CD4-positive, alpha-beta T cell (primary cell): ENCODE measurements at regions not wholly inside any gene's neighbourhood (a gene's known extent, or its start where the extent isn't known, plus 50 kb on each side); places are given as distances from the start of the nearest gene placed in this dataset.

Source experiments
- ATAC-seq: fragments of 200-7000 bp; cut with Tn5 transposase; one replicate; pipeline ENCODE4 v1.10.0; 2022; ENCODE audit warnings: mild to moderate bottlenecking; ENCODE audit not compliant: poor library complexity
- CTCF ChIA-PET: fragments of 350-600 bp; sonication (Branson Sonifier 250); formaldehyde crosslinking; loops from one replicate; lab custom pipeline; 2021; ENCODE audit warnings: antibody characterized with exemption, inconsistent platforms; lab: Charles Lee
- POLR2A ChIA-PET: fragments of 350-600 bp; sonication (Branson Sonifier 250); formaldehyde crosslinking; loops from one replicate; lab custom pipeline; 2021; ENCODE audit warnings: antibody characterized with exemption, inconsistent platforms; lab: Charles Lee
- DNase-seq, 14 experiments: peaks; one replicate each; pipeline ENCODE4 v3.0.0-alpha.2; 2013 to 2020; ENCODE audit warnings: mixed read lengths in 2 of 14
- H3K27ac ChIP-seq, 2 donors: one replicate each; pipeline versions ENCODE4 v1.5.1 to v1.7.0; 2013; ENCODE audit warnings: low read length in 2 of 2, low read depth in 1 of 2, mild to moderate bottlenecking in 1 of 2
- H3K27me3 ChIP-seq, 2 experiments: 1 replicate in 1 of 2; 2 replicates in 1 of 2; pipeline versions ENCODE4 v1.6.1 to v1.7.0; 2013; ENCODE audit warnings: low read length in 2 of 2, control low read depth in 1 of 2, mild to moderate bottlenecking in 1 of 2, moderate library complexity in 1 of 2; ENCODE audit not compliant: insufficient read depth in 2 of 2, control insufficient read depth in 1 of 2
- H3K36me3 ChIP-seq: one replicate; pipeline ENCODE4 v1.6.1; 2013; ENCODE audit warnings: low read length, control low read depth; ENCODE audit not compliant: insufficient read depth
- H3K4me1 ChIP-seq: one replicate; pipeline ENCODE4 v1.6.1; 2013; ENCODE audit warnings: low read length, control low read depth; ENCODE audit not compliant: insufficient read depth
- H3K4me3 ChIP-seq: one replicate; pipeline ENCODE4 v1.5.1; 2013; ENCODE audit warnings: mild to moderate bottlenecking, low read length, moderate library complexity
- H3K9me3 ChIP-seq, 2 experiments: 1 replicate in 1 of 2; 2 replicates in 1 of 2; pipeline versions ENCODE4 v1.6.1 to v1.7.0; 2013; ENCODE audit warnings: low read length in 2 of 2, mild to moderate bottlenecking in 2 of 2, control low read depth in 1 of 2, moderate library complexity in 1 of 2; ENCODE audit not compliant: control insufficient read depth in 1 of 2, insufficient read depth in 1 of 2
- H3K27ac Mint-ChIP-seq: one replicate; pipeline ENCODE4 v1.8.0; 2020; ENCODE audit warnings: mixed read lengths
- H3K27me3 Mint-ChIP-seq: one replicate; pipeline ENCODE4 v1.8.0; 2021; ENCODE audit warnings: mixed read lengths
- H3K36me3 Mint-ChIP-seq: one replicate; pipeline ENCODE4 v1.8.0; 2021; ENCODE audit warnings: low read depth, mixed read lengths
- H3K4me1 Mint-ChIP-seq: one replicate; pipeline ENCODE4 v1.8.0; 2021; ENCODE audit warnings: low read depth, mixed read lengths
- H3K4me3 Mint-ChIP-seq: one replicate; pipeline ENCODE4 v1.8.0; 2020; ENCODE audit warnings: mild to moderate bottlenecking, mixed read lengths
- H3K9me3 Mint-ChIP-seq: one replicate; pipeline ENCODE4 v1.8.0; 2020; ENCODE audit warnings: mixed read lengths
- CTCF ChIP-seq: fragments of 200-600 bp; IDR thresholded peaks from one replicate; pipeline ENCODE4 v1.8.0; 2022; ENCODE audit warnings: antibody characterized with exemption, mild to moderate bottlenecking
- intact Hi-C, 2 experiments: fragments of 100-400 bp; cut with DNase I in 1 of 2; cut with micrococcal nuclease in 1 of 2; formaldehyde crosslinking; loops; one replicate each; pipeline versions ENCODE4 v1.15.1 to v1.9.0; 2023 to 2025; cut with DNase I, micrococcal nuclease

DNA sequence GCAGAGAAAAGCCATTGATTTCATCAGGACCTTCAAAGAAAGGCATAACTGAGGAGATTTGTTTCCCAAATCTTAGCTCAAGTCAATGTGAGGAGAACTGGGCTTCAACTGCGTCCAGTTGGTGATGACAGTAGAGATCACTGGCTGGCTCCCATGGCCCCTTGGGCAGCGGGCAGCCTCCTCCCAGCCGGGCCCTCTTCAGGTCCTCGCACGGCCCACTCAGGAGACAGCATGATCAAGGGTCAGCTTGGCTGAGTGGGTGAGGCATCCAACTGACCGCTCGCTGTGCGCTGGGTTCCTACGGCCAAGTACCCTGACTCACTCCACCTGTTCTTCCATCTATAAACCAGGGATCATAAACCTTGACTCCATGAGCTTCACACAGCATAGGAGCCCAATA lies 274.0 kb downstream of the NSG2 start:
- H3K9me3 Mint-ChIP-seq: no peaks in the 10 kb centered on the region
- no peaks in the 10 kb centered on the region for H3K4me1 ChIP-seq
- ATAC-seq (no peak), DNase-seq (no peak)
- TF ChIP-seq CTCF: no peak
- ChIA-PET POLR2A (no interaction called here), CTCF (no interaction called here)
- intact Hi-C loops: no loop called here
- H3K27me3 ChIP-seq: peaks cover 2 to 3% of the 10 kb centered on the region in 2 experiments
- no peaks in the 10 kb centered on the region for H3K4me1 Mint-ChIP-seq
- no peak overlapping the region for H3K4me3 Mint-ChIP-seq
- no peak overlapping the region for H3K4me3 ChIP-seq
- no peaks in the 10 kb centered on the region for H3K36me3 ChIP-seq
- peaks cover 40% of the 10 kb centered on the region for H3K27me3 Mint-ChIP-seq
- no peak overlapping the region for H3K27ac ChIP-seq
- H3K27ac Mint-ChIP-seq: no peak overlapping the region
- peaks cover 0 to 16% of the 10 kb centered on the region in 2 experiments for H3K9me3 ChIP-seq
- no peaks in the 10 kb centered on the region for H3K36me3 Mint-ChIP-seq

GRCh38 chr5:174320051-174320450 lies 274.5 kb downstream of the NSG2 start:
- Mint-ChIP-seq H3K27me3 (peaks cover 38% of the 10 kb centered on the region), H3K9me3 (no peaks in the 10 kb centered on the region), H3K4me1 (no peaks in the 10 kb centered on the region), H3K27ac (no peak overlapping the region), H3K36me3 (no peaks in the 10 kb centered on the region), H3K4me3 (no peak overlapping the region)
- intact Hi-C loops: no loop called here
- Histone ChIP-seq H3K4me1 (no peaks in the 10 kb centered on the region), H3K36me3 (no peaks in the 10 kb centered on the region), H3K4me3 (no peak overlapping the region), H3K9me3 (peaks cover 0 to 16% of the 10 kb centered on the region in 2 experiments), H3K27me3 (peaks cover 0 to 3% of the 10 kb centered on the region in 2 experiments), H3K27ac (no peak overlapping the region)
- DNase-seq: no peak
- no peak for TF ChIP-seq CTCF
- no peak for ATAC-seq
- POLR2A ChIA-PET: no interaction called here
- CTCF ChIA-PET: no interaction called here

DNA sequence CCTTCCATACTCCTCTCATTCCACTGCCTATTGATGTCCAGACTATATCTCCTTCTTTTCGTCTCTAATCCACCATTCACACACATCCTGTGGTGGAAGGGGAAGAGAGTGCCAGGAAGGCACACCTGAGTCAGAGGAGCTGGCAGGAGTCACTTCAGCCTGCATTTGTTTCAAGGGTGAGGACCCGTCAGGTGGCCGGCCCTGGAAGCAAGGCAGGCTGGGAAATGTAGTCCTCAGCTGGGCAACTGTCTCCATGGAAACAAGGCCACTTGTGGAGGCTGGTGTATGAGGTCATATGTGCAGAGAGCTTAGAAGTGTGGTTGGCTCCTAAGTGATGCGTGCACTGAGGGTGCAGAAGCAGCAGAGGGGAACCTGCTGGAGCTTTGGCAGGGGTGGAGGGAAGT lies 278.4 kb downstream of the NSG2 start:
- no peak for ATAC-seq
- H3K27ac ChIP-seq: no peak overlapping the region
- no peak overlapping the region for H3K4me3 ChIP-seq
- TF ChIP-seq CTCF: no peak
- DNase-seq: no peak
- peaks cover 0 to 5% of the 10 kb centered on the region in 2 experiments for H3K27me3 ChIP-seq
- Mint-ChIP-seq H3K36me3 (no peaks in the 10 kb centered on the region), H3K9me3 (no peaks in the 10 kb centered on the region), H3K27ac (no peak overlapping the region), H3K4me3 (no peak overlapping the region), H3K27me3 (peaks cover 37% of the 10 kb centered on the region), H3K4me1 (no peaks in the 10 kb centered on the region)
- peaks cover 0 to 4% of the 10 kb centered on the region in 2 experiments for H3K9me3 ChIP-seq
- ChIA-PET POLR2A (no interaction called here), CTCF (no interaction called here)
- no peaks in the 10 kb centered on the region for H3K4me1 ChIP-seq
- H3K36me3 ChIP-seq: no peaks in the 10 kb centered on the region
- intact Hi-C loops: no loop called here
